HEK293 (cell line): ENCODE measurements at regions not wholly inside any gene's neighbourhood (a gene's known extent, or its start where the extent isn't known, plus 50 kb on each side); places are given as distances from the start of the nearest gene placed in this dataset.

ENCODE experiments used
- EGR2 ChIP-seq: fragments of 450-650 bp; formaldehyde crosslinking; IDR thresholded peaks from 2 replicates; pipeline ENCODE4 v1.5.1; 2016; ENCODE audit warnings: low read depth, missing biosample characterization, missing genetic modification characterization
- GLIS1 ChIP-seq: fragments of 450-650 bp; formaldehyde crosslinking; IDR thresholded peaks from 2 replicates; pipeline ENCODE4 v1.5.1; 2016; ENCODE audit warnings: missing biosample characterization, missing genetic modification characterization
- HOXA7 ChIP-seq: sonication (generic); formaldehyde crosslinking; IDR thresholded peaks from 2 replicates; pipeline ENCODE4 v1.8.1; 2022; ENCODE audit warnings: missing genetic modification reagents, borderline replicate concordance
- HOXD13 ChIP-seq: sonication (generic); formaldehyde crosslinking; IDR thresholded peaks from 2 replicates; pipeline ENCODE4 v1.8.0; 2022; ENCODE audit warnings: missing genetic modification reagents, borderline replicate concordance
- SALL2 ChIP-seq: fragments of 450-650 bp; formaldehyde crosslinking; IDR thresholded peaks from 2 replicates; pipeline ENCODE4 v1.5.0; 2017; ENCODE audit warnings: missing biosample characterization, mild to moderate bottlenecking, missing genetic modification characterization, borderline replicate concordance
- SCRT1 ChIP-seq: fragments of 450-650 bp; formaldehyde crosslinking; IDR thresholded peaks from 2 replicates; pipeline ENCODE4 v1.5.1; 2016; ENCODE audit warnings: missing biosample characterization, missing genetic modification characterization, borderline replicate concordance
- ZBTB11 ChIP-seq: fragments of 450-650 bp; formaldehyde crosslinking; conservative IDR thresholded peaks from 2 replicates; pipeline ENCODE4 v1.5.1; 2016; ENCODE audit warnings: low read depth, missing biosample characterization, missing genetic modification characterization
- ZBTB49 ChIP-seq: fragments of 450-650 bp; formaldehyde crosslinking; IDR thresholded peaks from 2 replicates; pipeline ENCODE4 v1.5.1; 2016; ENCODE audit warnings: missing biosample characterization, missing genetic modification characterization, low read depth
- ZFP3 ChIP-seq: fragments of 450-650 bp; formaldehyde crosslinking; IDR thresholded peaks from 2 replicates; pipeline ENCODE4 v1.5.1; 2016; ENCODE audit warnings: low read depth, missing biosample characterization, missing genetic modification characterization
- ZFP37 ChIP-seq: fragments of 450-650 bp; formaldehyde crosslinking; IDR thresholded peaks from 2 replicates; pipeline ENCODE4 v1.5.1; 2016; ENCODE audit warnings: missing biosample characterization, missing genetic modification characterization
- ZNF132 ChIP-seq: fragments of 450-650 bp; formaldehyde crosslinking; IDR thresholded peaks from 2 replicates; pipeline ENCODE4 v1.5.1; 2017; ENCODE audit warnings: missing biosample characterization, missing genetic modification characterization, borderline replicate concordance
- ZNF138 ChIP-seq: fragments of 450-650 bp; formaldehyde crosslinking; IDR thresholded peaks from 2 replicates; pipeline ENCODE4 v1.5.1; 2016; ENCODE audit warnings: missing biosample characterization, missing genetic modification characterization, borderline replicate concordance
- ZNF146 ChIP-seq: fragments of 450-650 bp; formaldehyde crosslinking; IDR thresholded peaks from 2 replicates; pipeline ENCODE4 v1.5.1; 2016; ENCODE audit warnings: missing biosample characterization, missing genetic modification characterization
- ZNF16 ChIP-seq: fragments of 450-650 bp; formaldehyde crosslinking; IDR thresholded peaks from 2 replicates; pipeline ENCODE4 v1.5.1; 2016; ENCODE audit warnings: low read depth, missing biosample characterization, missing genetic modification characterization
- ZNF175 ChIP-seq: fragments of 450-650 bp; formaldehyde crosslinking; IDR thresholded peaks from 2 replicates; pipeline ENCODE4 v1.5.1; 2016; ENCODE audit warnings: missing biosample characterization, missing genetic modification characterization
- ZNF202 ChIP-seq: fragments of 450-650 bp; formaldehyde crosslinking; IDR thresholded peaks from 2 replicates; pipeline ENCODE4 v1.5.1; 2016; ENCODE audit warnings: missing biosample characterization, missing genetic modification characterization, borderline replicate concordance
- ZNF221 ChIP-seq: fragments of 450-650 bp; formaldehyde crosslinking; IDR thresholded peaks from 2 replicates; pipeline ENCODE4 v1.5.1; 2017; ENCODE audit warnings: missing biosample characterization, missing genetic modification characterization, borderline replicate concordance
- ZNF223 ChIP-seq: fragments of 450-650 bp; formaldehyde crosslinking; IDR thresholded peaks from 2 replicates; pipeline ENCODE4 v1.5.1; 2016; ENCODE audit warnings: missing biosample characterization, missing genetic modification characterization
- ZNF274 ChIP-seq, 2 experiments: fragments of 200-500 bp in 1 of 2; fragments of 450-650 bp in 1 of 2; sonication (Bioruptor generic) in 1 of 2; formaldehyde crosslinking in 1 of 2; IDR thresholded peaks; 2 replicates each; pipeline versions ENCODE4 v1.5.1 to v1.6.1; 2014 to 2016; ENCODE audit warnings: borderline replicate concordance in 1 of 2, inconsistent platforms in 1 of 2, low read length in 1 of 2, missing biosample characterization in 1 of 2, missing genetic modification characterization in 1 of 2
- ZNF311 ChIP-seq: fragments of 450-650 bp; formaldehyde crosslinking; IDR thresholded peaks from 2 replicates; pipeline ENCODE4 v1.5.1; 2017; ENCODE audit warnings: missing biosample characterization, missing genetic modification characterization, borderline replicate concordance
- ZNF391 ChIP-seq: fragments of 450-650 bp; formaldehyde crosslinking; IDR thresholded peaks from 2 replicates; pipeline ENCODE4 v1.5.1; 2016; ENCODE audit warnings: low read depth, missing biosample characterization, missing genetic modification characterization, borderline replicate concordance
- ZNF416 ChIP-seq: fragments of 450-650 bp; formaldehyde crosslinking; IDR thresholded peaks from 2 replicates; pipeline ENCODE4 v1.5.1; 2016; ENCODE audit warnings: missing biosample characterization, missing genetic modification characterization
- ZNF449 ChIP-seq: fragments of 450-650 bp; formaldehyde crosslinking; IDR thresholded peaks from 2 replicates; pipeline ENCODE4 v1.5.1; 2017; ENCODE audit warnings: missing biosample characterization, mild to moderate bottlenecking, missing genetic modification characterization, moderate library complexity
- ZNF48 ChIP-seq: fragments of 450-650 bp; formaldehyde crosslinking; IDR thresholded peaks from 2 replicates; pipeline ENCODE4 v1.5.1; 2016; ENCODE audit warnings: missing biosample characterization, missing genetic modification characterization
- ZNF501 ChIP-seq: fragments of 450-650 bp; formaldehyde crosslinking; IDR thresholded peaks from 2 replicates; pipeline ENCODE4 v1.5.1; 2016; ENCODE audit warnings: missing biosample characterization, missing genetic modification characterization
- ZNF548 ChIP-seq: fragments of 450-650 bp; formaldehyde crosslinking; IDR thresholded peaks from 2 replicates; pipeline ENCODE4 v1.5.1; 2016; ENCODE audit warnings: missing biosample characterization, missing genetic modification characterization
- ZNF580 ChIP-seq: fragments of 450-650 bp; formaldehyde crosslinking; IDR thresholded peaks from 2 replicates; pipeline ENCODE4 v1.5.1; 2016; ENCODE audit warnings: missing biosample characterization, missing genetic modification characterization
- ZNF621 ChIP-seq: fragments of 450-650 bp; formaldehyde crosslinking; IDR thresholded peaks from 2 replicates; pipeline ENCODE4 v1.5.1; 2017; ENCODE audit warnings: missing biosample characterization, missing genetic modification characterization
- ZNF660 ChIP-seq: fragments of 450-650 bp; IDR thresholded peaks from 2 replicates; pipeline ENCODE4 v1.5.1; 2018; ENCODE audit warnings: missing biosample characterization, mild to moderate bottlenecking, missing genetic modification characterization
- ZNF768 ChIP-seq: fragments of 450-650 bp; formaldehyde crosslinking; IDR thresholded peaks from 2 replicates; pipeline ENCODE4 v1.5.1; 2018; ENCODE audit warnings: missing biosample characterization, mild to moderate bottlenecking, missing genetic modification characterization
- ZNF785 ChIP-seq: fragments of 450-650 bp; formaldehyde crosslinking; IDR thresholded peaks from 2 replicates; pipeline ENCODE4 v1.5.1; 2016; ENCODE audit warnings: missing biosample characterization, missing genetic modification characterization
- ZNF843 ChIP-seq: fragments of 450-650 bp; formaldehyde crosslinking; IDR thresholded peaks from 2 replicates; pipeline ENCODE4 v1.5.1; 2016; ENCODE audit warnings: missing biosample characterization, missing genetic modification characterization
- ZSCAN16 ChIP-seq: fragments of 450-650 bp; formaldehyde crosslinking; IDR thresholded peaks from 2 replicates; pipeline ENCODE4 v1.5.1; 2016; ENCODE audit warnings: missing biosample characterization, missing genetic modification characterization
- ZSCAN23 ChIP-seq: fragments of 450-650 bp; formaldehyde crosslinking; IDR thresholded peaks from 2 replicates; pipeline ENCODE4 v1.5.1; 2016; ENCODE audit warnings: missing biosample characterization, missing genetic modification characterization
- ZXDB ChIP-seq: fragments of 450-650 bp; formaldehyde crosslinking; IDR thresholded peaks from 2 replicates; pipeline ENCODE4 v1.5.1; 2016; ENCODE audit warnings: missing biosample characterization, missing genetic modification characterization

GRCh38 chr6:90369024-90369519, 72.4 kb upstream of the BACH2 start (continued):
- TF ChIP-seq SCRT1 (tag by site-specific recombination) = no peak
- 0 out of 2 replicates have a peak, but pooled peaks have one; percentile 26 for TF ChIP-seq ZNF501 (tag by site-specific recombination)
- TF ChIP-seq ZNF580 (tag by site-specific recombination) = no peak
- no peak for TF ChIP-seq ZSCAN16 (tag by site-specific recombination)
- no peak for TF ChIP-seq ZNF416 (tag by site-specific recombination)
- peak; percentile 77 for TF ChIP-seq ZFP37
- no peak for TF ChIP-seq ZBTB11 (tag by site-specific recombination)
- TF ChIP-seq ZNF391 = no peak; the same call in 1 of the 2 replicates
- no peak for TF ChIP-seq ZFP3 (tag by site-specific recombination)
- TF ChIP-seq ZNF16 (tag by site-specific recombination) = no peak
- peak; percentile 96 for TF ChIP-seq ZNF768 (tag by site-specific recombination)
- TF ChIP-seq SALL2 (tag by site-specific recombination) = no peak
- TF ChIP-seq ZNF175 (tag by site-specific recombination) = no peak
- TF ChIP-seq ZNF449 = no peak
- TF ChIP-seq ZNF843 (tag by site-specific recombination) = peak; percentile 74
- TF ChIP-seq ZNF660 (tag by site-specific recombination) = peak; percentile 97
- TF ChIP-seq ZNF221 (tag by site-specific recombination) = no peak
- no peak for TF ChIP-seq ZNF48 (tag by site-specific recombination)
- TF ChIP-seq GLIS1 (tag by site-specific recombination) = no peak
- no peak for TF ChIP-seq HOXD13
- no peak for TF ChIP-seq ZNF274 (IDR thresholded peaks at IDR 0.05; ENCODE audit: low read length)
- no peak for TF ChIP-seq ZNF274 (tag by site-specific recombination; IDR thresholded peaks at IDR 0.05; ENCODE audit: borderline replicate concordance)
- TF ChIP-seq EGR2 = no peak
- TF ChIP-seq ZNF132 (tag by site-specific recombination) = no peak
- no peak for TF ChIP-seq ZNF223 (tag by site-specific recombination)
- no peak for TF ChIP-seq HOXA7
- no peak for TF ChIP-seq ZBTB49 (tag by site-specific recombination)
- TF ChIP-seq ZNF138 (tag by site-specific recombination) = no peak
- TF ChIP-seq ZNF311 (tag by site-specific recombination) = no peak
- TF ChIP-seq ZNF785 (tag by site-specific recombination) = no peak
- TF ChIP-seq ZNF146 (tag by site-specific recombination) = no peak
- TF ChIP-seq ZNF202 = no peak
- no peak for TF ChIP-seq ZNF621 (tag by site-specific recombination)
- TF ChIP-seq ZXDB (tag by site-specific recombination) = peak; percentile 85
- no peak for TF ChIP-seq ZNF548 (tag by site-specific recombination)
- 0 out of 2 replicates have a peak, but pooled peaks have one; percentile 48 for TF ChIP-seq ZSCAN23 (tag by site-specific recombination)
